HepG2 (cell line): ENCODE measurements at regions not wholly inside any gene's neighbourhood (a gene's known extent, or its start where the extent isn't known, plus 50 kb on each side); places are given as distances from the start of the nearest gene placed in this dataset.

Experiments used
- EEA1 ChIP-seq: sonication (generic); formaldehyde crosslinking; IDR thresholded peaks from 2 replicates; pipeline ENCODE4 v1.5.1; 2020; ENCODE audit warnings: mild to moderate bottlenecking, missing genetic modification reagents, borderline replicate concordance
- NFE2L2 ChIP-seq: fragments of 150-350 bp; IDR thresholded peaks from 2 replicates; pipeline ENCODE4 v1.6.1; 2014; ENCODE audit warnings: low read length
- NFYC ChIP-seq: IDR thresholded peaks from 2 replicates; pipeline ENCODE4 v1.6.1; 2016; ENCODE audit warnings: missing genetic modification reagents, missing compliant biosample characterization
- POLR2AphosphoS5 ChIP-seq: IDR thresholded peaks from 2 replicates; pipeline ENCODE4 v1.6.1; 2012; ENCODE audit warnings: low read depth, low read length
- RAD51 ChIP-seq: fragments of 450-650 bp; IDR thresholded peaks from 2 replicates; pipeline ENCODE4 v1.6.1; 2016; ENCODE audit warnings: borderline replicate concordance
- STAG1 ChIP-seq: sonication (generic); formaldehyde crosslinking; IDR thresholded peaks from 2 replicates; pipeline ENCODE4 v1.4.0; 2020; ENCODE audit warnings: missing genetic modification reagents
- TOE1 ChIP-seq: sonication (generic); formaldehyde crosslinking; IDR thresholded peaks from 2 replicates; pipeline ENCODE4 v1.4.0; 2020; ENCODE audit warnings: mild to moderate bottlenecking, missing genetic modification reagents
- ZBTB20 ChIP-seq: sonication (generic); formaldehyde crosslinking; IDR thresholded peaks from 2 replicates; pipeline ENCODE4 v1.8.1; 2023; ENCODE audit warnings: missing genetic modification reagents, low read depth, mild to moderate bottlenecking, borderline replicate concordance
- ZFP36 ChIP-seq: fragments of 150-350 bp; IDR thresholded peaks from 2 replicates; pipeline ENCODE4 v1.6.1; 2018; ENCODE audit warnings: borderline replicate concordance, low read length, low read depth; ENCODE audit not compliant: partially characterized antibody
- ZNF230 ChIP-seq: sonication (generic); formaldehyde crosslinking; IDR thresholded peaks from 2 replicates; pipeline ENCODE4 v1.4.0; 2020; ENCODE audit warnings: mild to moderate bottlenecking, missing genetic modification reagents
- ZNF235 ChIP-seq: sonication (generic); formaldehyde crosslinking; IDR thresholded peaks from 2 replicates; pipeline ENCODE4 v1.8.1; 2023; ENCODE audit warnings: mild to moderate bottlenecking, missing genetic modification reagents, borderline replicate concordance
- ZNF432 ChIP-seq: sonication (generic); formaldehyde crosslinking; IDR thresholded peaks from 2 replicates; pipeline ENCODE4 v1.5.0; 2020; ENCODE audit warnings: missing genetic modification reagents, mild to moderate bottlenecking, borderline replicate concordance
- ZNF510 ChIP-seq: sonication (generic); formaldehyde crosslinking; IDR thresholded peaks from 2 replicates; pipeline ENCODE4 v1.4.0; 2020; ENCODE audit warnings: low read depth, mild to moderate bottlenecking, missing genetic modification reagents
- ZNF607 ChIP-seq: sonication (generic); formaldehyde crosslinking; IDR thresholded peaks from 2 replicates; pipeline ENCODE4 v1.5.1; 2020; ENCODE audit warnings: missing genetic modification reagents, mild to moderate bottlenecking, borderline replicate concordance
- ZNF619 ChIP-seq: sonication (generic); formaldehyde crosslinking; IDR thresholded peaks from 2 replicates; pipeline ENCODE4 v1.4.0; 2020; ENCODE audit warnings: mild to moderate bottlenecking, missing genetic modification reagents
- ZNF720 ChIP-seq: sonication (generic); formaldehyde crosslinking; IDR thresholded peaks from 2 replicates; pipeline ENCODE4 v1.4.0; 2020; ENCODE audit warnings: missing genetic modification reagents
- ZNF766 ChIP-seq: sonication (generic); formaldehyde crosslinking; IDR thresholded peaks from 2 replicates; pipeline ENCODE4 v1.5.0; 2020; ENCODE audit warnings: missing genetic modification reagents, borderline replicate concordance
- TF ChIP-seq, protein P1 (sequence below): sonication (generic); formaldehyde crosslinking; IDR thresholded peaks from 2 replicates; pipeline ENCODE4 v1.5.0; 2020; ENCODE audit warnings: mild to moderate bottlenecking, missing genetic modification reagents, borderline replicate concordance
- TF ChIP-seq, protein P2 (sequence below): sonication (generic); formaldehyde crosslinking; IDR thresholded peaks from 2 replicates; pipeline ENCODE4 v1.9.0; 2021; ENCODE audit warnings: mild to moderate bottlenecking, missing genetic modification reagents

DNA sequence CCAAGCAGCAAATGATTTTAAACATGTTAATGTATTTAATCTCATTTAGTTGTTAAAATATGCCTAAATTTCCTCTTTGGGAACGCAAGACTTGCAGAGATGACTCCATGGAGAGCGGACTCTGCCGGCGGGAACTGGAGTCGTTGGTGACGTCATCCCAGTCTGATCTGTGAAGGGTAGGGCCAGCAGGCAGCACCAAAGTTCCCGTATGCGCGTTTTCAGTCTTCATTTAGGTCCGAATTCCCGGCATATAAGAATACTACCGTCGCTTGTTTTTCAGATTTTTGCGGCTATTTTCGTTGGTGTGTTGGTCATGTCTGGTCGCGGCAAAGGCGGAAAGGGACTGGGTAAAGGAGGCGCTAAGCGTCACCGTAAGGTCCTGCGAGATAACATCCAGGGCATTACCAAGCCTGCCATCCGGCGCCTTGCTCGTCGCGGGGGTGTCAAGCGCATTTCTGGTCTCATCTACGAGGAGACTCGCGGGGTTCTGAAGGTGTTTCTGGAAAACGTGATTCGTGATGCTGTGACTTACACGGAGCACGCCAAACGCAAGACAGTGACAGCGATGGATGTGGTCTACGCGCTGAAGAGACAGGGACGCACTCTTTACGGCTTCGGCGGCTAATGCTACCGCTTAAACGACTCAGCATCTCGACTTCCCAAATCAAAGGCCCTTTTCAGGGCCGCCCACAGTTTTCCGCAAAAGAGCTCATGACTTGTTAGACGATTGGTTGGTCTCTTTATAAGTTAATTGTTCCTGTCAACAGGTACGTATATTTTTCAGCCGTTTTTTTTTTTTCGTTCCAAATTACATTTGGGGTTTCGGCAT, 117.3 kb downstream of the HFE start (continued):
- TF ChIP-seq, protein P1, sequence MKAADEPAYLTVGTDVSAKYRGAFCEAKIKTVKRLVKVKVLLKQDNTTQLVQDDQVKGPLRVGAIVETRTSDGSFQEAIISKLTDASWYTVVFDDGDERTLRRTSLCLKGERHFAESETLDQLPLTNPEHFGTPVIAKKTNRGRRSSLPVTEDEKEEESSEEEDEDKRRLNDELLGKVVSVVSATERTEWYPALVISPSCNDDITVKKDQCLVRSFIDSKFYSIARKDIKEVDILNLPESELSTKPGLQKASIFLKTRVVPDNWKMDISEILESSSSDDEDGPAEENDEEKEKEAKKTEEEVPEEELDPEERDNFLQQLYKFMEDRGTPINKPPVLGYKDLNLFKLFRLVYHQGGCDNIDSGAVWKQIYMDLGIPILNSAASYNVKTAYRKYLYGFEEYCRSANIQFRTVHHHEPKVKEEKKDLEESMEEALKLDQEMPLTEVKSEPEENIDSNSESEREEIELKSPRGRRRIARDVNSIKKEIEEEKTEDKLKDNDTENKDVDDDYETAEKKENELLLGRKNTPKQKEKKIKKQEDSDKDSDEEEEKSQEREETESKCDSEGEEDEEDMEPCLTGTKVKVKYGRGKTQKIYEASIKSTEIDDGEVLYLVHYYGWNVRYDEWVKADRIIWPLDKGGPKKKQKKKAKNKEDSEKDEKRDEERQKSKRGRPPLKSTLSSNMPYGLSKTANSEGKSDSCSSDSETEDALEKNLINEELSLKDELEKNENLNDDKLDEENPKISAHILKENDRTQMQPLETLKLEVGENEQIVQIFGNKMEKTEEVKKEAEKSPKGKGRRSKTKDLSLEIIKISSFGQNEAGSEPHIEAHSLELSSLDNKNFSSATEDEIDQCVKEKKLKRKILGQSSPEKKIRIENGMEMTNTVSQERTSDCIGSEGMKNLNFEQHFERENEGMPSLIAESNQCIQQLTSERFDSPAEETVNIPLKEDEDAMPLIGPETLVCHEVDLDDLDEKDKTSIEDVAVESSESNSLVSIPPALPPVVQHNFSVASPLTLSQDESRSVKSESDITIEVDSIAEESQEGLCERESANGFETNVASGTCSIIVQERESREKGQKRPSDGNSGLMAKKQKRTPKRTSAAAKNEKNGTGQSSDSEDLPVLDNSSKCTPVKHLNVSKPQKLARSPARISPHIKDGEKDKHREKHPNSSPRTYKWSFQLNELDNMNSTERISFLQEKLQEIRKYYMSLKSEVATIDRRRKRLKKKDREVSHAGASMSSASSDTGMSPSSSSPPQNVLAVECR (CRISPR knock-in tag) = peak; percentile 95
- TF ChIP-seq ZFP36 = peak; percentile 12
- TF ChIP-seq TOE1 (CRISPR knock-in tag) = peak; percentile 96
- 0 out of 2 replicates have a peak, but pooled peaks have one; percentile 45 for TF ChIP-seq ZNF619 (CRISPR knock-in tag)
- TF ChIP-seq NFE2L2 = no peak
- peak; percentile 100 for TF ChIP-seq POLR2AphosphoS5
- TF ChIP-seq RAD51 = no peak
- TF ChIP-seq ZNF510 = no peak; the same call in 1 of the 2 replicates
- TF ChIP-seq ZNF766 (CRISPR knock-in tag) = 0 out of 2 replicates have a peak, but pooled peaks have one; percentile 64
- no peak for TF ChIP-seq ZNF230
- peak; percentile 75 for TF ChIP-seq NFYC (CRISPR knock-in tag)
- peak; percentile 75; the same call in 1 of the 2 replicates for TF ChIP-seq ZBTB20 (CRISPR knock-in tag)
- no peak for TF ChIP-seq EEA1 (CRISPR knock-in tag)
- TF ChIP-seq ZNF235 = peak; percentile 85; the same call in 1 of the 2 replicates
- TF ChIP-seq, protein P2, sequence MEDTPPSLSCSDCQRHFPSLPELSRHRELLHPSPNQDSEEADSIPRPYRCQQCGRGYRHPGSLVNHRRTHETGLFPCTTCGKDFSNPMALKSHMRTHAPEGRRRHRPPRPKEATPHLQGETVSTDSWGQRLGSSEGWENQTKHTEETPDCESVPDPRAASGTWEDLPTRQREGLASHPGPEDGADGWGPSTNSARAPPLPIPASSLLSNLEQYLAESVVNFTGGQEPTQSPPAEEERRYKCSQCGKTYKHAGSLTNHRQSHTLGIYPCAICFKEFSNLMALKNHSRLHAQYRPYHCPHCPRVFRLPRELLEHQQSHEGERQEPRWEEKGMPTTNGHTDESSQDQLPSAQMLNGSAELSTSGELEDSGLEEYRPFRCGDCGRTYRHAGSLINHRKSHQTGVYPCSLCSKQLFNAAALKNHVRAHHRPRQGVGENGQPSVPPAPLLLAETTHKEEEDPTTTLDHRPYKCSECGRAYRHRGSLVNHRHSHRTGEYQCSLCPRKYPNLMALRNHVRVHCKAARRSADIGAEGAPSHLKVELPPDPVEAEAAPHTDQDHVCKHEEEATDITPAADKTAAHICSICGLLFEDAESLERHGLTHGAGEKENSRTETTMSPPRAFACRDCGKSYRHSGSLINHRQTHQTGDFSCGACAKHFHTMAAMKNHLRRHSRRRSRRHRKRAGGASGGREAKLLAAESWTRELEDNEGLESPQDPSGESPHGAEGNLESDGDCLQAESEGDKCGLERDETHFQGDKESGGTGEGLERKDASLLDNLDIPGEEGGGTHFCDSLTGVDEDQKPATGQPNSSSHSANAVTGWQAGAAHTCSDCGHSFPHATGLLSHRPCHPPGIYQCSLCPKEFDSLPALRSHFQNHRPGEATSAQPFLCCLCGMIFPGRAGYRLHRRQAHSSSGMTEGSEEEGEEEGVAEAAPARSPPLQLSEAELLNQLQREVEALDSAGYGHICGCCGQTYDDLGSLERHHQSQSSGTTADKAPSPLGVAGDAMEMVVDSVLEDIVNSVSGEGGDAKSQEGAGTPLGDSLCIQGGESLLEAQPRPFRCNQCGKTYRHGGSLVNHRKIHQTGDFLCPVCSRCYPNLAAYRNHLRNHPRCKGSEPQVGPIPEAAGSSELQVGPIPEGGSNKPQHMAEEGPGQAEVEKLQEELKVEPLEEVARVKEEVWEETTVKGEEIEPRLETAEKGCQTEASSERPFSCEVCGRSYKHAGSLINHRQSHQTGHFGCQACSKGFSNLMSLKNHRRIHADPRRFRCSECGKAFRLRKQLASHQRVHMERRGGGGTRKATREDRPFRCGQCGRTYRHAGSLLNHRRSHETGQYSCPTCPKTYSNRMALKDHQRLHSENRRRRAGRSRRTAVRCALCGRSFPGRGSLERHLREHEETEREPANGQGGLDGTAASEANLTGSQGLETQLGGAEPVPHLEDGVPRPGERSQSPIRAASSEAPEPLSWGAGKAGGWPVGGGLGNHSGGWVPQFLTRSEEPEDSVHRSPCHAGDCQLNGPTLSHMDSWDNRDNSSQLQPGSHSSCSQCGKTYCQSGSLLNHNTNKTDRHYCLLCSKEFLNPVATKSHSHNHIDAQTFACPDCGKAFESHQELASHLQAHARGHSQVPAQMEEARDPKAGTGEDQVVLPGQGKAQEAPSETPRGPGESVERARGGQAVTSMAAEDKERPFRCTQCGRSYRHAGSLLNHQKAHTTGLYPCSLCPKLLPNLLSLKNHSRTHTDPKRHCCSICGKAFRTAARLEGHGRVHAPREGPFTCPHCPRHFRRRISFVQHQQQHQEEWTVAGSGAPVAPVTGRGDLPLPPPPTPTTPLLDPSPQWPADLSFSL (CRISPR knock-in tag) = no peak
- TF ChIP-seq ZNF720 (CRISPR knock-in tag) = 0 out of 2 replicates have a peak, but pooled peaks have one; percentile 19
- 0 out of 2 replicates have a peak, but pooled peaks have one; percentile 5 for TF ChIP-seq STAG1 (CRISPR knock-in tag)
- TF ChIP-seq ZNF432 (CRISPR knock-in tag) = no peak
- peak; percentile 86; the same call in 1 of the 2 replicates for TF ChIP-seq ZNF607 (CRISPR knock-in tag)
